Osteoblast (primary cell): ENCODE measurements at regions not wholly inside any gene's neighbourhood (a gene's known extent, or its start where the extent isn't known, plus 50 kb on each side); places are given as distances from the start of the nearest gene placed in this dataset.
A peak's percentile ranks its signal among the peaks of the same experiment; 100 is the strongest.

ENCODE experiments used
- DNase-seq: peaks from one replicate; pipeline ENCODE4 v3.0.0; 2011; ENCODE audit warnings: low spot score, mixed read lengths; ENCODE audit not compliant: insufficient read length; ENCODE audit errors: missing footprints
- H2AFZ ChIP-seq: 2 replicates; pipeline ENCODE4 v1.6.0; 2011; ENCODE audit warnings: mild to moderate bottlenecking, low read length
- H3K27ac ChIP-seq: 2 replicates; pipeline ENCODE4 v1.5.1; 2011; ENCODE audit warnings: mild to moderate bottlenecking, low read depth, low read length, moderate library complexity
- H3K27me3 ChIP-seq: 2 replicates; pipeline ENCODE4 v1.6.0; 2012; ENCODE audit warnings: mild to moderate bottlenecking, control low read depth, inconsistent platforms, low read length, moderate library complexity; ENCODE audit not compliant: insufficient read depth
- H3K36me3 ChIP-seq: 2 replicates; pipeline ENCODE4 v1.5.1; 2011; ENCODE audit warnings: mild to moderate bottlenecking, low read length, control low read depth, moderate library complexity; ENCODE audit not compliant: insufficient read depth
- H3K4me1 ChIP-seq: 2 replicates; pipeline ENCODE4 v1.5.1; 2011; ENCODE audit warnings: mild to moderate bottlenecking, low read length, control low read depth, moderate library complexity; ENCODE audit not compliant: insufficient read depth
- H3K4me2 ChIP-seq: 2 replicates; pipeline ENCODE4 v1.6.0; 2011; ENCODE audit warnings: mild to moderate bottlenecking, low read length; ENCODE audit not compliant: insufficient read depth
- H3K4me3 ChIP-seq: fragments of 200-600 bp; sonication (generic); 3 replicates; pipeline ENCODE4 v1.5.1; 2012; ENCODE audit warnings: mild to moderate bottlenecking, low read length, inconsistent platforms; ENCODE audit not compliant: insufficient read depth
- H3K79me2 ChIP-seq: 2 replicates; pipeline ENCODE4 v1.6.0; 2012; ENCODE audit warnings: mild to moderate bottlenecking, low read length, control low read depth, inconsistent platforms; ENCODE audit not compliant: insufficient read depth
- H3K9me3 ChIP-seq: 2 replicates; pipeline ENCODE4 v1.5.1; 2011; ENCODE audit warnings: low read depth, low read length, control low read depth
- H4K20me1 ChIP-seq: 2 replicates; pipeline ENCODE4 v1.6.0; 2012; ENCODE audit warnings: mild to moderate bottlenecking, low read length, control low read depth; ENCODE audit not compliant: insufficient read depth
- CTCF ChIP-seq: IDR thresholded peaks from 2 replicates; pipeline ENCODE4 v1.5.1; 2011; ENCODE audit warnings: mild to moderate bottlenecking, low read depth, low read length, moderate library complexity; ENCODE audit errors: extremely low read depth

- peak; percentile 22 for DNase-seq
- Histone ChIP-seq H2AFZ (no peak overlapping the region), H3K27ac (no peak overlapping the region), H3K27me3 (no peaks in the 10 kb centered on the region), H4K20me1 (no peaks in the 10 kb centered on the region), H3K4me3 (no peak overlapping the region), H3K36me3 (no peaks in the 10 kb centered on the region), H3K4me1 (no peaks in the 10 kb centered on the region), H3K79me2 (no peaks in the 10 kb centered on the region), H3K9me3 (peaks cover 4% of the 10 kb centered on the region), H3K4me2 (no peak overlapping the region)
- TF ChIP-seq CTCF: no peak
Observed at GRCh38 chr3:13178107-13178506, 104.9 kb upstream of the IQSEC1 start.

- peak; percentile 3 for DNase-seq
- Histone ChIP-seq H3K79me2 (no peaks in the 10 kb centered on the region), H3K27ac (no peak overlapping the region), H3K4me2 (no peak overlapping the region), H3K4me3 (no peak overlapping the region), H2AFZ (no peak overlapping the region), H3K27me3 (no peaks in the 10 kb centered on the region), H3K9me3 (peaks cover 4% of the 10 kb centered on the region), H4K20me1 (no peaks in the 10 kb centered on the region), H3K4me1 (no peaks in the 10 kb centered on the region), H3K36me3 (no peaks in the 10 kb centered on the region)
- no peak for TF ChIP-seq CTCF
Observed at GRCh38 chr3:13177641-13178040, 104.4 kb upstream of the IQSEC1 start.

- Histone ChIP-seq H3K79me2 (no peaks in the 10 kb centered on the region), H3K9me3 (peaks cover 4% of the 10 kb centered on the region), H3K4me1 (no peaks in the 10 kb centered on the region), H2AFZ (no peak overlapping the region), H4K20me1 (no peaks in the 10 kb centered on the region), H3K36me3 (no peaks in the 10 kb centered on the region), H3K27me3 (no peaks in the 10 kb centered on the region), H3K4me3 (no peak overlapping the region), H3K4me2 (no peak overlapping the region), H3K27ac (no peak overlapping the region)
- DNase-seq: peak; percentile 44
- no peak for TF ChIP-seq CTCF
Observed at GRCh38 chr3:13177236-13177635, 104.0 kb upstream of the IQSEC1 start.

GRCh38 chr3:13176445-13176844, 103.2 kb upstream of the IQSEC1 start:
- Histone ChIP-seq H3K27ac (no peak overlapping the region), H3K36me3 (no peaks in the 10 kb centered on the region), H3K79me2 (no peaks in the 10 kb centered on the region), H3K4me2 (no peak overlapping the region), H3K9me3 (peaks cover 4% of the 10 kb centered on the region), H3K27me3 (no peaks in the 10 kb centered on the region), H3K4me1 (no peaks in the 10 kb centered on the region), H2AFZ (no peak overlapping the region), H4K20me1 (no peaks in the 10 kb centered on the region), H3K4me3 (no peak overlapping the region)
- DNase-seq: no peak
- TF ChIP-seq CTCF: no peak
